ENCODE measurements at regions not wholly inside any gene's neighbourhood (a gene's known extent, or its start where the extent isn't known, plus 50 kb on each side); places are given as distances from the start of the nearest gene placed in this dataset.
A peak's percentile ranks its signal among the peaks of the same experiment; 100 is the strongest.

GRCh38 chr13:46478651-46479050 is 74.3 kb upstream of the LRCH1 start:
- FAIRE-seq (no peak), ATAC-seq (no peak), DNase-seq (ENCODE audit: low spot score) (no peak)
- CTCF ChIA-PET (ENCODE audit: low intra/inter-chr PET ratio, low total read pairs), result no interaction called here
- BruUV-seq (replicated peaks), result no TSS peak
- TF ChIP-seq MAFK (conservative IDR thresholded peaks at IDR 0.05 in 1 of 2, IDR thresholded peaks at IDR 0.05 in 1 of 2; ENCODE audit: low read length in 2 of 2) (peak in 1 of 2 experiments; percentile 26; a peak in 1 of 4 replicates), RFX3 (CRISPR knock-in tag; IDR thresholded peaks at IDR 0.05) (no peak)
- no peaks in the 10 kb centered on the region for H3K4me1 ChIP-seq (ENCODE audit: insufficient read depth, low read length)
- H3K4me2 ChIP-seq (ENCODE audit: low read depth, low read length), result no peak overlapping the region
- peaks cover 2% of the 10 kb centered on the region; the same call in 1 of the 2 replicates for H3K9me3 ChIP-seq (ENCODE audit: low read length)
- no peaks in the 10 kb centered on the region for H3K79me2 ChIP-seq (ENCODE audit: insufficient read depth, low read length)
- no peak overlapping the region for H2AFZ ChIP-seq (ENCODE audit: low read length)
- WGBS (ENCODE audit: low lambda C conversion rate), result 3% methylated on average over 1 of the region's 1 CpG
- no peak overlapping the region for H3K4me3 ChIP-seq (replicated peaks in 1 of 3; ENCODE audit: insufficient read depth in 1 of 3, low read depth in 2 of 3, low read length in 3 of 3)
- H3K9ac ChIP-seq (ENCODE audit: insufficient read depth, low read depth, low read length), result no peak overlapping the region
- intact Hi-C loops (cut with micrococcal nuclease; ENCODE audit: unreplicated experiment), result no loop called here
- POLR2A ChIA-PET, result no interaction called here
- H3K36me3 ChIP-seq (replicated peaks in 1 of 2; ENCODE audit: control insufficient read depth in 1 of 2, insufficient read depth in 2 of 2, low read length in 2 of 2), result no peaks in the 10 kb centered on the region
- H4K20me1 ChIP-seq (ENCODE audit: insufficient read depth, low read length), result no peaks in the 10 kb centered on the region
- no peaks in the 10 kb centered on the region; a peak in 2 of 5 replicates for H3K27me3 ChIP-seq (ENCODE audit: control insufficient read depth in 1 of 2, insufficient read depth in 2 of 2, low read length in 2 of 2)
- H3K27ac ChIP-seq (ENCODE audit: extremely low read length, insufficient read depth, low read length), result no peak overlapping the region
- in situ Hi-C loops (cut with HindIII; ENCODE audit: extremely low pct_ligation_motif_present, low pct_unique_long_range_greater_than_20kb), result no loop called here

- 6% methylated on average over 2 of the region's 2 CpGs for WGBS (ENCODE audit: low lambda C conversion rate)
- TF ChIP-seq KDM1A (CRISPR knock-in tag; IDR thresholded peaks at IDR 0.05), result no peak
- TF ChIP-seq GATAD1 (CRISPR knock-in tag; IDR thresholded peaks at IDR 0.05), result no peak
- TF ChIP-seq RBM22 (optimal IDR thresholded peaks at IDR 0.05; ENCODE audit: low read length), result no peak
- no peak for TF ChIP-seq ZNF740 (CRISPR knock-in tag; IDR thresholded peaks at IDR 0.05)
- no peak for TF ChIP-seq FIP1L1 (IDR thresholded peaks at IDR 0.05; ENCODE audit: borderline replicate concordance, insufficient read depth, low read depth, low read length)
- TF ChIP-seq XBP1 (CRISPR knock-in tag; IDR thresholded peaks at IDR 0.05), result no peak
- TF ChIP-seq CENPX (CRISPR knock-in tag; IDR thresholded peaks at IDR 0.05), result no peak
- no peak for TF ChIP-seq MYNN (CRISPR knock-in tag; IDR thresholded peaks at IDR 0.05; ENCODE audit: low read depth)
- Histone ChIP-seq H3K79me2 (ENCODE audit: insufficient read depth, low read length) (no peaks in the 10 kb centered on the region), H3K9me3 (ENCODE audit: low read length) (no peaks in the 10 kb centered on the region), H3K9ac (ENCODE audit: insufficient read depth, low read depth, low read length) (no peak overlapping the region), H2AFZ (ENCODE audit: low read length) (no peak overlapping the region), H3K27me3 (ENCODE audit: control insufficient read depth in 1 of 2, insufficient read depth in 2 of 2, low read length in 2 of 2) (no peaks in the 10 kb centered on the region), H3K4me3 (replicated peaks in 1 of 3; ENCODE audit: insufficient read depth in 1 of 3, low read depth in 2 of 3, low read length in 3 of 3) (no peak overlapping the region), H3K36me3 (replicated peaks in 1 of 2; ENCODE audit: control insufficient read depth in 1 of 2, insufficient read depth in 2 of 2, low read length in 2 of 2) (no peaks in the 10 kb centered on the region), H3K4me2 (ENCODE audit: low read depth, low read length) (no peak overlapping the region), H4K20me1 (ENCODE audit: insufficient read depth, low read length) (no peaks in the 10 kb centered on the region), H3K27ac (ENCODE audit: extremely low read length, insufficient read depth, low read length) (no peak overlapping the region), H3K4me1 (ENCODE audit: insufficient read depth, low read length) (peaks cover 9% of the 10 kb centered on the region; the same call in 1 of the 2 replicates)
- in situ Hi-C loops (cut with HindIII; ENCODE audit: extremely low pct_ligation_motif_present, low pct_unique_long_range_greater_than_20kb), result no loop called here
- DNase-seq (ENCODE audit: low spot score) (no peak), FAIRE-seq (no peak), ATAC-seq (no peak)
- ChIA-PET POLR2A (no interaction called here), CTCF (ENCODE audit: low intra/inter-chr PET ratio, low total read pairs) (no interaction called here)
- no TSS peak for BruUV-seq (replicated peaks)
- intact Hi-C loops (cut with micrococcal nuclease; ENCODE audit: unreplicated experiment), result no loop called here
Measured at GRCh38 chr13:46476174-46476573, 76.8 kb upstream of the LRCH1 start.

Data from HepG2 (cell line).